ENCODE measurements at regions not wholly inside any gene's neighbourhood (a gene's known extent, or its start where the extent isn't known, plus 50 kb on each side); places are given as distances from the start of the nearest gene placed in this dataset.

GRCh38 chr3:94654096-94654495 is 591.2 kb downstream of the NSUN3 start:
- no peak overlapping the region for H3K4me3 ChIP-seq (ENCODE audit: low read depth, low read length)

GRCh38 chr3:94665922-94666321 is 603.1 kb downstream of the NSUN3 start:
- no peak overlapping the region for H3K4me3 ChIP-seq (ENCODE audit: low read depth, low read length)
- no peak for TF ChIP-seq CTCF (IDR thresholded peaks at IDR 0.05; ENCODE audit: borderline replicate concordance, insufficient read depth, low read depth, low read length)

More at GRCh38 chr3:94654096-94654495, 591.2 kb downstream of the NSUN3 start:
- no peak for TF ChIP-seq CTCF (IDR thresholded peaks at IDR 0.05; ENCODE audit: borderline replicate concordance, insufficient read depth, low read depth, low read length)

GRCh38 chr3:94671078-94671477 is 608.2 kb downstream of the NSUN3 start:
- no peak overlapping the region for H3K4me3 ChIP-seq (ENCODE audit: low read depth, low read length)
- no peak for TF ChIP-seq CTCF (IDR thresholded peaks at IDR 0.05; ENCODE audit: borderline replicate concordance, insufficient read depth, low read depth, low read length)

- no peak for TF ChIP-seq CTCF (IDR thresholded peaks at IDR 0.05; ENCODE audit: borderline replicate concordance, insufficient read depth, low read depth, low read length)
- H3K4me3 ChIP-seq (ENCODE audit: low read depth, low read length), result no peak overlapping the region
Measured at GRCh38 chr3:94673876-94674275, 611.0 kb downstream of the NSUN3 start.

- TF ChIP-seq CTCF (IDR thresholded peaks at IDR 0.05; ENCODE audit: borderline replicate concordance, insufficient read depth, low read depth, low read length), result no peak
Measured at GRCh38 chr3:94686208-94686607, 623.3 kb downstream of the NSUN3 start.

GRCh38 chr3:94693997-94694640 is 631.3 kb downstream of the NSUN3 start:
- no peak overlapping the region for H3K4me3 ChIP-seq (ENCODE audit: low read depth, low read length)
- no peak for TF ChIP-seq CTCF (IDR thresholded peaks at IDR 0.05; ENCODE audit: borderline replicate concordance, insufficient read depth, low read depth, low read length)

More at GRCh38 chr3:94686208-94686607, 623.3 kb downstream of the NSUN3 start:
- H3K4me3 ChIP-seq (ENCODE audit: low read depth, low read length), result no peak overlapping the region

- H3K4me3 ChIP-seq (ENCODE audit: low read depth, low read length), result no peak overlapping the region
- TF ChIP-seq CTCF (IDR thresholded peaks at IDR 0.05; ENCODE audit: borderline replicate concordance, insufficient read depth, low read depth, low read length), result no peak
Measured at GRCh38 chr3:94694894-94695293, 632.0 kb downstream of the NSUN3 start.

All from GM12875 (cell line).